WTC11 (cell line): ENCODE measurements at regions not wholly inside any gene's neighbourhood (a gene's known extent, or its start where the extent isn't known, plus 50 kb on each side); places are given as distances from the start of the nearest gene placed in this dataset.
"Not testable (repeated sequence)": the region's sequence is repeated elsewhere in the genome, so short reads cannot be mapped to it uniquely, and the experiment has no call there.

Experiments used
- ATAC-seq: fragments of 200-7000 bp; cut with Tn5 transposase; 2 replicates; pipeline ENCODE4 v1.10.0; 2021; ENCODE audit warnings: mild to moderate bottlenecking, moderate library complexity
- CTCF ChIA-PET: fragments of 300-600 bp; sonication (Branson Sonifier 250); formaldehyde crosslinking; loops from one replicate; lab custom pipeline; 2021; ENCODE audit warnings: antibody characterized with exemption; lab: Charles Lee
- POLR2A ChIA-PET: fragments of 350-600 bp; sonication (Branson Sonifier 250); formaldehyde crosslinking; loops from one replicate; lab custom pipeline; 2021; ENCODE audit warnings: antibody characterized with exemption; lab: Charles Lee
- DNase-seq: peaks from one replicate; pipeline ENCODE4 v3.0.0; 2021; ENCODE audit warnings: low spot score
- H3K27ac Mint-ChIP-seq: 2 replicates; pipeline ENCODE4 v1.8.0; 2021; ENCODE audit warnings: mixed read lengths
- H3K27me3 Mint-ChIP-seq: 2 replicates; pipeline ENCODE4 v1.8.0; 2021; ENCODE audit warnings: low read depth, mild to moderate bottlenecking, moderate library complexity, mixed read lengths
- H3K36me3 Mint-ChIP-seq: 2 replicates; pipeline ENCODE4 v1.8.0; 2021; ENCODE audit warnings: mixed read lengths
- H3K4me1 Mint-ChIP-seq: 2 replicates; pipeline ENCODE4 v1.8.0; 2022; ENCODE audit warnings: mixed read lengths
- H3K4me3 Mint-ChIP-seq: 2 replicates; pipeline ENCODE4 v1.8.0; 2021; ENCODE audit warnings: mild to moderate bottlenecking, moderate library complexity, mixed read lengths
- H3K9me3 Mint-ChIP-seq: 2 replicates; pipeline ENCODE4 v1.8.0; 2021; ENCODE audit warnings: mixed read lengths
- GTF2I ChIP-seq: fragments of 250-450 bp; sonication (Bioruptor Pico); conservative IDR thresholded peaks from 2 replicates; pipeline ENCODE4 v1.4.0; 2021; ENCODE audit warnings: mild to moderate bottlenecking
- PRRX2 ChIP-seq: fragments of 250-450 bp; sonication (Bioruptor Pico); IDR thresholded peaks from 2 replicates; pipeline ENCODE4 v1.8.0; 2021; ENCODE audit warnings: mild to moderate bottlenecking
- SMAD4 ChIP-seq: sonication (generic); formaldehyde crosslinking; IDR thresholded peaks from 2 replicates; pipeline ENCODE4 v1.8.0; 2022; ENCODE audit warnings: mild to moderate bottlenecking, missing genetic modification reagents
- SOX15 ChIP-seq: fragments of 250-450 bp; sonication (Bioruptor Pico); IDR thresholded peaks from 2 replicates; pipeline ENCODE4 v1.9.0; 2021; ENCODE audit warnings: mild to moderate bottlenecking
- TCF7 ChIP-seq: sonication (generic); formaldehyde crosslinking; IDR thresholded peaks from 2 replicates; pipeline ENCODE4 v1.8.0; 2022; ENCODE audit warnings: mild to moderate bottlenecking, low read depth, missing genetic modification reagents, moderate library complexity
- ZNF121 ChIP-seq: sonication (generic); formaldehyde crosslinking; IDR thresholded peaks from 2 replicates; pipeline ENCODE4 v1.8.0; 2023; ENCODE audit warnings: missing genetic modification reagents
- TF ChIP-seq, protein P1 (sequence below): fragments of 250-450 bp; sonication (Bioruptor Pico); IDR thresholded peaks from 2 replicates; pipeline ENCODE4 v1.9.0; 2021; ENCODE audit warnings: mild to moderate bottlenecking, borderline replicate concordance
- TF ChIP-seq, protein P2 (sequence below): sonication (generic); formaldehyde crosslinking; IDR thresholded peaks from 2 replicates; pipeline ENCODE4 v1.8.0; 2022; ENCODE audit warnings: missing genetic modification reagents
- TF ChIP-seq, protein P3 (sequence below): sonication (generic); formaldehyde crosslinking; IDR thresholded peaks from 2 replicates; pipeline ENCODE4 v1.8.1; 2022; ENCODE audit warnings: low read depth, missing genetic modification reagents, borderline replicate concordance
- TF ChIP-seq, protein P4 (sequence below): fragments of 250-450 bp; sonication (Bioruptor Pico); IDR thresholded peaks from 2 replicates; pipeline ENCODE4 v1.9.0; 2021; ENCODE audit warnings: mild to moderate bottlenecking
- TF ChIP-seq, protein P5 (sequence below): sonication (generic); formaldehyde crosslinking; conservative IDR thresholded peaks from 2 replicates; pipeline ENCODE4 v1.8.1; 2023; ENCODE audit warnings: mild to moderate bottlenecking, low read depth, missing genetic modification reagents, moderate library complexity
- TF ChIP-seq, protein P6 (sequence below): sonication (generic); formaldehyde crosslinking; IDR thresholded peaks from 2 replicates; pipeline ENCODE4 v1.8.1; 2022; ENCODE audit warnings: mild to moderate bottlenecking, moderate library complexity, missing genetic modification reagents

DNA sequence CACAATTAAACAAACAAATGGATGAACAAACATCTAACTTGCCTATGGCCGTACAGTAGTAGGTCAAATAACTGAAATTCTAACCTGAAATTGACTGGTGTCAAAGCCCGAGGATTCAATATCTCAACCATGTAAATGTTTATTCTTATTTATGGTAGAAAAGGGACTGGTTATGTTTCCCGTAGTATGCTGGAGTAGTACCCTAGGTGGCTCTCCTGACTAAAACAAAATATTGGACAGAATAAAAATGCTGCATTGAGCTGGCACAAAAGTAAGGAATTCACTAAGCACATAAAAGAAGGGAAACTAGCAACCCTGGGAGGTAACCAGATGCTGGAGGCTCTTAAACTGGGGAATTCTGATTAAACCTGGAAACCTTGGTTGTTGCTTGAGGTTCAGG lies 117.1 kb upstream of the PREP start (continued):
- TF ChIP-seq, protein P1, sequence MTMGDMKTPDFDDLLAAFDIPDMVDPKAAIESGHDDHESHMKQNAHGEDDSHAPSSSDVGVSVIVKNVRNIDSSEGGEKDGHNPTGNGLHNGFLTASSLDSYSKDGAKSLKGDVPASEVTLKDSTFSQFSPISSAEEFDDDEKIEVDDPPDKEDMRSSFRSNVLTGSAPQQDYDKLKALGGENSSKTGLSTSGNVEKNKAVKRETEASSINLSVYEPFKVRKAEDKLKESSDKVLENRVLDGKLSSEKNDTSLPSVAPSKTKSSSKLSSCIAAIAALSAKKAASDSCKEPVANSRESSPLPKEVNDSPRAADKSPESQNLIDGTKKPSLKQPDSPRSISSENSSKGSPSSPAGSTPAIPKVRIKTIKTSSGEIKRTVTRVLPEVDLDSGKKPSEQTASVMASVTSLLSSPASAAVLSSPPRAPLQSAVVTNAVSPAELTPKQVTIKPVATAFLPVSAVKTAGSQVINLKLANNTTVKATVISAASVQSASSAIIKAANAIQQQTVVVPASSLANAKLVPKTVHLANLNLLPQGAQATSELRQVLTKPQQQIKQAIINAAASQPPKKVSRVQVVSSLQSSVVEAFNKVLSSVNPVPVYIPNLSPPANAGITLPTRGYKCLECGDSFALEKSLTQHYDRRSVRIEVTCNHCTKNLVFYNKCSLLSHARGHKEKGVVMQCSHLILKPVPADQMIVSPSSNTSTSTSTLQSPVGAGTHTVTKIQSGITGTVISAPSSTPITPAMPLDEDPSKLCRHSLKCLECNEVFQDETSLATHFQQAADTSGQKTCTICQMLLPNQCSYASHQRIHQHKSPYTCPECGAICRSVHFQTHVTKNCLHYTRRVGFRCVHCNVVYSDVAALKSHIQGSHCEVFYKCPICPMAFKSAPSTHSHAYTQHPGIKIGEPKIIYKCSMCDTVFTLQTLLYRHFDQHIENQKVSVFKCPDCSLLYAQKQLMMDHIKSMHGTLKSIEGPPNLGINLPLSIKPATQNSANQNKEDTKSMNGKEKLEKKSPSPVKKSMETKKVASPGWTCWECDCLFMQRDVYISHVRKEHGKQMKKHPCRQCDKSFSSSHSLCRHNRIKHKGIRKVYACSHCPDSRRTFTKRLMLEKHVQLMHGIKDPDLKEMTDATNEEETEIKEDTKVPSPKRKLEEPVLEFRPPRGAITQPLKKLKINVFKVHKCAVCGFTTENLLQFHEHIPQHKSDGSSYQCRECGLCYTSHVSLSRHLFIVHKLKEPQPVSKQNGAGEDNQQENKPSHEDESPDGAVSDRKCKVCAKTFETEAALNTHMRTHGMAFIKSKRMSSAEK = no peak
- TF ChIP-seq, protein P2, sequence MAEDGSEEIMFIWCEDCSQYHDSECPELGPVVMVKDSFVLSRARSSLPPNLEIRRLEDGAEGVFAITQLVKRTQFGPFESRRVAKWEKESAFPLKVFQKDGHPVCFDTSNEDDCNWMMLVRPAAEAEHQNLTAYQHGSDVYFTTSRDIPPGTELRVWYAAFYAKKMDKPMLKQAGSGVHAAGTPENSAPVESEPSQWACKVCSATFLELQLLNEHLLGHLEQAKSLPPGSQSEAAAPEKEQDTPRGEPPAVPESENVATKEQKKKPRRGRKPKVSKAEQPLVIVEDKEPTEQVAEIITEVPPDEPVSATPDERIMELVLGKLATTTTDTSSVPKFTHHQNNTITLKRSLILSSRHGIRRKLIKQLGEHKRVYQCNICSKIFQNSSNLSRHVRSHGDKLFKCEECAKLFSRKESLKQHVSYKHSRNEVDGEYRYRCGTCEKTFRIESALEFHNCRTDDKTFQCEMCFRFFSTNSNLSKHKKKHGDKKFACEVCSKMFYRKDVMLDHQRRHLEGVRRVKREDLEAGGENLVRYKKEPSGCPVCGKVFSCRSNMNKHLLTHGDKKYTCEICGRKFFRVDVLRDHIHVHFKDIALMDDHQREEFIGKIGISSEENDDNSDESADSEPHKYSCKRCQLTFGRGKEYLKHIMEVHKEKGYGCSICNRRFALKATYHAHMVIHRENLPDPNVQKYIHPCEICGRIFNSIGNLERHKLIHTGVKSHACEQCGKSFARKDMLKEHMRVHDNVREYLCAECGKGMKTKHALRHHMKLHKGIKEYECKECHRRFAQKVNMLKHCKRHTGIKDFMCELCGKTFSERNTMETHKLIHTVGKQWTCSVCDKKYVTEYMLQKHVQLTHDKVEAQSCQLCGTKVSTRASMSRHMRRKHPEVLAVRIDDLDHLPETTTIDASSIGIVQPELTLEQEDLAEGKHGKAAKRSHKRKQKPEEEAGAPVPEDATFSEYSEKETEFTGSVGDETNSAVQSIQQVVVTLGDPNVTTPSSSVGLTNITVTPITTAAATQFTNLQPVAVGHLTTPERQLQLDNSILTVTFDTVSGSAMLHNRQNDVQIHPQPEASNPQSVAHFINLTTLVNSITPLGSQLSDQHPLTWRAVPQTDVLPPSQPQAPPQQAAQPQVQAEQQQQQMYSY (CRISPR knock-in tag) = no peak
- TF ChIP-seq SMAD4 (CRISPR knock-in tag) (no peak), ZNF121 (CRISPR knock-in tag) (no peak), PRRX2 (CRISPR knock-in tag) (no peak), SOX15 (CRISPR knock-in tag) (no peak)
- TF ChIP-seq, protein P3, sequence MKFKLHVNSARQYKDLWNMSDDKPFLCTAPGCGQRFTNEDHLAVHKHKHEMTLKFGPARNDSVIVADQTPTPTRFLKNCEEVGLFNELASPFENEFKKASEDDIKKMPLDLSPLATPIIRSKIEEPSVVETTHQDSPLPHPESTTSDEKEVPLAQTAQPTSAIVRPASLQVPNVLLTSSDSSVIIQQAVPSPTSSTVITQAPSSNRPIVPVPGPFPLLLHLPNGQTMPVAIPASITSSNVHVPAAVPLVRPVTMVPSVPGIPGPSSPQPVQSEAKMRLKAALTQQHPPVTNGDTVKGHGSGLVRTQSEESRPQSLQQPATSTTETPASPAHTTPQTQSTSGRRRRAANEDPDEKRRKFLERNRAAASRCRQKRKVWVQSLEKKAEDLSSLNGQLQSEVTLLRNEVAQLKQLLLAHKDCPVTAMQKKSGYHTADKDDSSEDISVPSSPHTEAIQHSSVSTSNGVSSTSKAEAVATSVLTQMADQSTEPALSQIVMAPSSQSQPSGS (CRISPR knock-in tag) = no peak

DNA sequence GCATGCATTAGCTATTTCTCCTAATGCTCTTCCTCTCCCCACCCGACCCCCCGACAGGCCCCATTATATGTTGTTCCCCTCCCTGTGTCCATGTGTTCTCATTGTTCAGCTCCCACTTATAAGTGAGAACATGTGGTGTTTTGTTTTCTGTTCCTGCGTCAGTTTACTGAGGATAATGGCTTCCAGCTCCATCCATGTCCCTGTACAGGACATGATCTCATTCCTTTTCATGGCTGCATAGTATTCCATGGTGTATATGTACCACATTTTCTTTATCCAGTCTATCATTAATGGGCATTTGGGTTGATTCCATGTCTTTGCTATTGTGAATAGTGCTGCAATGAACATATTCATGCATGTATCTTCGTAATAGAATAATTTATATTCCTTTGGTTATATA lies 116.1 kb upstream of the PREP start:
- POLR2A ChIA-PET = interaction anchor here (0.6 kb wide), 1 partner anchor 467 kb away, joined by 3 read pairs; no protein-coding TSS in a partner anchor
- H3K36me3 Mint-ChIP-seq, H3K27ac Mint-ChIP-seq, H3K4me1 Mint-ChIP-seq, CTCF ChIA-PET, DNase-seq, H3K4me3 Mint-ChIP-seq, ATAC-seq, H3K27me3 Mint-ChIP-seq: not testable (repeated sequence)
- peaks cover 21% of the 10 kb centered on the region for H3K9me3 Mint-ChIP-seq

DNA sequence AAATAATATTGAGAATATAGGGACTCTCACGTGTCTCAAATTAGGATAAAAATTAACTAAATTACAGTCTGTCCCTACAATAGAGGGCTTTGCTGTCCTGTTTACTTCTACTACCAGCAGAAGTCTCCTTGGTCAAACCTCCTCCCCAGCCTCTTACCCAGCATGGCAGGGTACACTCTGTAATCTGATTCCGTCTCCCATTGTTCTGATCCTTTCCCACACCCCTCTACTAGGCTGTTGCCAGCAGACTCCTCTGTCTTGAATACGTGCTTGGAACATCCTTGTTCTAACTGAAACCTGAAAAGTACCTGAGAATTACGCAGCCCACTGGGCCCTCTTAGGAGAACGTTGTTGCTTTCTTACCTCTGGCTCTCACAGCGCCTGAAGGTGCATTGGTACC lies 112.2 kb upstream of the PREP start:
- H3K27ac Mint-ChIP-seq = no peak overlapping the region
- H3K4me1 Mint-ChIP-seq = peaks cover 7% of the 10 kb centered on the region
- H3K4me3 Mint-ChIP-seq = no peak overlapping the region
- ChIA-PET CTCF (no interaction called here), POLR2A (no interaction called here)
- TF ChIP-seq GTF2I = no peak
- no peak for TF ChIP-seq TCF7 (CRISPR knock-in tag)
- TF ChIP-seq, all 79 proteins: peak for 0
- H3K9me3 Mint-ChIP-seq = peaks cover 21% of the 10 kb centered on the region
- H3K36me3 Mint-ChIP-seq = peaks cover 2% of the 10 kb centered on the region; the same call in 1 of the 2 replicates
- no peaks in the 10 kb centered on the region; the same call in 1 of the 2 replicates for H3K27me3 Mint-ChIP-seq
- DNase-seq = no peak
- peak; percentile 90 for ATAC-seq

DNA sequence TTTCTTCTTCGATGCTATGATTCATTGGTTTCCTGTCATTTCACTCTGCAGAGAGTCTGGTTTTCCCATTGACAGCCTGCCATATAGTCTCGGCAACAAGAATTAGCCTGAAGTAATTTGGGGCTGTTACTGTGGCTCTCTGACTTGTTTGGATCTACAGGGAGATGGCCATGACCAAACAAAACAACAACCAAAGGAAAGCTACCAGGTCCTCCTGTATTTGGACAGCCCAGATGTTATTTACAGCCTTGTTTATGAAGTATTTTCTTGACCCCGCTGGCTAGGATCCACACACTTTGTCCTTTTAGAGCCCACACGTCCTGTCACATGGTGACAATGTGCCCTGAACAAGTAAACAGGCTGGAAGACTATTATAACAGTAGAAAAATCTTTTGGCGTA lies 111.4 kb upstream of the PREP start:
- no peak overlapping the region for H3K27ac Mint-ChIP-seq
- H3K4me3 Mint-ChIP-seq = no peak overlapping the region
- DNase-seq (no peak), ATAC-seq (no peak)
- H3K9me3 Mint-ChIP-seq = peaks cover 21% of the 10 kb centered on the region
- H3K27me3 Mint-ChIP-seq = no peaks in the 10 kb centered on the region; the same call in 1 of the 2 replicates
- CTCF ChIA-PET = no interaction called here
- POLR2A ChIA-PET = no interaction called here
- H3K4me1 Mint-ChIP-seq = peaks cover 7% of the 10 kb centered on the region
- peaks cover 2% of the 10 kb centered on the region; the same call in 1 of the 2 replicates for H3K36me3 Mint-ChIP-seq
- TF ChIP-seq, protein P4, sequence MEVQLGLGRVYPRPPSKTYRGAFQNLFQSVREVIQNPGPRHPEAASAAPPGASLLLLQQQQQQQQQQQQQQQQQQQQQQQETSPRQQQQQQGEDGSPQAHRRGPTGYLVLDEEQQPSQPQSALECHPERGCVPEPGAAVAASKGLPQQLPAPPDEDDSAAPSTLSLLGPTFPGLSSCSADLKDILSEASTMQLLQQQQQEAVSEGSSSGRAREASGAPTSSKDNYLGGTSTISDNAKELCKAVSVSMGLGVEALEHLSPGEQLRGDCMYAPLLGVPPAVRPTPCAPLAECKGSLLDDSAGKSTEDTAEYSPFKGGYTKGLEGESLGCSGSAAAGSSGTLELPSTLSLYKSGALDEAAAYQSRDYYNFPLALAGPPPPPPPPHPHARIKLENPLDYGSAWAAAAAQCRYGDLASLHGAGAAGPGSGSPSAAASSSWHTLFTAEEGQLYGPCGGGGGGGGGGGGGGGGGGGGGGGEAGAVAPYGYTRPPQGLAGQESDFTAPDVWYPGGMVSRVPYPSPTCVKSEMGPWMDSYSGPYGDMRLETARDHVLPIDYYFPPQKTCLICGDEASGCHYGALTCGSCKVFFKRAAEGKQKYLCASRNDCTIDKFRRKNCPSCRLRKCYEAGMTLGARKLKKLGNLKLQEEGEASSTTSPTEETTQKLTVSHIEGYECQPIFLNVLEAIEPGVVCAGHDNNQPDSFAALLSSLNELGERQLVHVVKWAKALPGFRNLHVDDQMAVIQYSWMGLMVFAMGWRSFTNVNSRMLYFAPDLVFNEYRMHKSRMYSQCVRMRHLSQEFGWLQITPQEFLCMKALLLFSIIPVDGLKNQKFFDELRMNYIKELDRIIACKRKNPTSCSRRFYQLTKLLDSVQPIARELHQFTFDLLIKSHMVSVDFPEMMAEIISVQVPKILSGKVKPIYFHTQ = no peak
- no peak for TF ChIP-seq GTF2I
- TF ChIP-seq, protein P5, sequence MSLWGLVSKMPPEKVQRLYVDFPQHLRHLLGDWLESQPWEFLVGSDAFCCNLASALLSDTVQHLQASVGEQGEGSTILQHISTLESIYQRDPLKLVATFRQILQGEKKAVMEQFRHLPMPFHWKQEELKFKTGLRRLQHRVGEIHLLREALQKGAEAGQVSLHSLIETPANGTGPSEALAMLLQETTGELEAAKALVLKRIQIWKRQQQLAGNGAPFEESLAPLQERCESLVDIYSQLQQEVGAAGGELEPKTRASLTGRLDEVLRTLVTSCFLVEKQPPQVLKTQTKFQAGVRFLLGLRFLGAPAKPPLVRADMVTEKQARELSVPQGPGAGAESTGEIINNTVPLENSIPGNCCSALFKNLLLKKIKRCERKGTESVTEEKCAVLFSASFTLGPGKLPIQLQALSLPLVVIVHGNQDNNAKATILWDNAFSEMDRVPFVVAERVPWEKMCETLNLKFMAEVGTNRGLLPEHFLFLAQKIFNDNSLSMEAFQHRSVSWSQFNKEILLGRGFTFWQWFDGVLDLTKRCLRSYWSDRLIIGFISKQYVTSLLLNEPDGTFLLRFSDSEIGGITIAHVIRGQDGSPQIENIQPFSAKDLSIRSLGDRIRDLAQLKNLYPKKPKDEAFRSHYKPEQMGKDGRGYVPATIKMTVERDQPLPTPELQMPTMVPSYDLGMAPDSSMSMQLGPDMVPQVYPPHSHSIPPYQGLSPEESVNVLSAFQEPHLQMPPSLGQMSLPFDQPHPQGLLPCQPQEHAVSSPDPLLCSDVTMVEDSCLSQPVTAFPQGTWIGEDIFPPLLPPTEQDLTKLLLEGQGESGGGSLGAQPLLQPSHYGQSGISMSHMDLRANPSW (CRISPR knock-in tag) = no peak
- TF ChIP-seq, protein P6, sequence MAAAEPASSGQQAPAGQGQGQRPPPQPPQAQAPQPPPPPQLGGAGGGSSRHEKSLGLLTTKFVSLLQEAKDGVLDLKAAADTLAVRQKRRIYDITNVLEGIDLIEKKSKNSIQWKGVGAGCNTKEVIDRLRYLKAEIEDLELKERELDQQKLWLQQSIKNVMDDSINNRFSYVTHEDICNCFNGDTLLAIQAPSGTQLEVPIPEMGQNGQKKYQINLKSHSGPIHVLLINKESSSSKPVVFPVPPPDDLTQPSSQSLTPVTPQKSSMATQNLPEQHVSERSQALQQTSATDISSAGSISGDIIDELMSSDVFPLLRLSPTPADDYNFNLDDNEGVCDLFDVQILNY (CRISPR knock-in tag) = no peak
